Spinal cord (tissue), 9 donors: ENCODE measurements at regions not wholly inside any gene's neighbourhood (a gene's known extent, or its start where the extent isn't known, plus 50 kb on each side); places are given as distances from the start of the nearest gene placed in this dataset.
A peak's percentile ranks its signal among the peaks of the same experiment; 100 is the strongest.
"Not testable (repeated sequence)": the region's sequence is repeated elsewhere in the genome, so short reads cannot be mapped to it uniquely, and the experiment has no call there.

Experiments
- DNase-seq, 6 donors: peaks; one replicate each; pipeline versions ENCODE4 v3.0.0 to v3.0.0-alpha.2; 2013 to 2015; ENCODE audit warnings: low spot score in 6 of 6, low read depth in 4 of 6
- H3K27ac ChIP-seq: one replicate; pipeline ENCODE4 v1.5.1; 2013; ENCODE audit warnings: low read depth, low read length, control low read depth
- H3K27me3 ChIP-seq: one replicate; pipeline ENCODE4 v1.6.1; 2013; ENCODE audit warnings: low read length; ENCODE audit not compliant: control insufficient read depth, insufficient read depth
- H3K36me3 ChIP-seq: one replicate; pipeline ENCODE4 v1.6.1; 2013; ENCODE audit warnings: low read length; ENCODE audit not compliant: control insufficient read depth, insufficient read depth
- H3K4me1 ChIP-seq: one replicate; pipeline ENCODE4 v1.6.1; 2013; ENCODE audit warnings: low read length; ENCODE audit not compliant: control insufficient read depth, insufficient read depth
- H3K4me3 ChIP-seq: one replicate; pipeline ENCODE4 v1.5.1; 2013; ENCODE audit warnings: low read depth, low read length, control low read depth
- H3K9me3 ChIP-seq: one replicate; pipeline ENCODE4 v1.6.1; 2013; ENCODE audit warnings: low read length; ENCODE audit not compliant: control insufficient read depth, insufficient read depth
- WGBS: methylation state at CpG from one replicate; pipeline ENCODE4 v1.1.5; 2013; ENCODE audit warnings: missing lambda C conversion rate; ENCODE audit not compliant: insufficient coverage; 5-methylcytosine and 5-hydroxymethylcytosine counted together
- donor health status: healthy.

GRCh38 chr12:11546582-11547270 is 102.7 kb upstream of the ETV6 start:
- not testable (repeated sequence) for H3K4me1 ChIP-seq, H3K36me3 ChIP-seq, H3K9me3 ChIP-seq, H3K27ac ChIP-seq, H3K27me3 ChIP-seq
- peak in 4 of 6 donors; percentile 9 to 85 (median 18) for DNase-seq
- 51% methylated on average over 5 of the region's 14 CpGs for WGBS
- H3K4me3 ChIP-seq = peak overlapping the region; percentile 35

GRCh38 chr12:11547271-11547646 is 102.2 kb upstream of the ETV6 start:
- H3K36me3 ChIP-seq, H3K27me3 ChIP-seq, H3K9me3 ChIP-seq, H3K4me1 ChIP-seq, H3K27ac ChIP-seq, DNase-seq: not testable (repeated sequence)
- 93% methylated on average over 31 of the region's 31 CpGs for WGBS
- peak overlapping the region; percentile 35 for H3K4me3 ChIP-seq

DNA sequence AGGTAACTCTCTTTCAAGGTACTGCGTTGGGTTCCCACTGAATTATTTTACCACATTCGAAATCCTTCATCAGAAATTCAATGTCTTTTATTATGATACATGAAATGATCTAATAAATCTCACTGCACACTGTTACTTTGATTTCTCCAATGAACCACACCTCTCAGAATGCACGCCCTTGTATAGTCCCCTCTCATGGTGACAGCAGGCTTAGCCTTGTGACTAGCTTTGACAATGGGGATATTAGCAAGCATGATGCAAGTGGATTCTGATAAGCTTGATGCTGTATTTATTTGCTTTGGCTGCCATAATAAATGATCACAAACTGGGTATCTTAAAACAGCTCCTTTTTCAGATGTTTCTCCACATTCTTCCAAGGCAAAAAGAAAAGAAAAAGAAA is 100.4 kb upstream of the ETV6 start:
- WGBS = no CpG with 5 or more reads among the region's 3 CpGs
- Histone ChIP-seq H3K27ac (no peak overlapping the region), H3K4me3 (no peak overlapping the region), H3K27me3 (no peaks in the 10 kb centered on the region), H3K4me1 (peaks cover 5% of the 10 kb centered on the region), H3K36me3 (no peaks in the 10 kb centered on the region), H3K9me3 (no peaks in the 10 kb centered on the region)
- DNase-seq = no peak

DNA sequence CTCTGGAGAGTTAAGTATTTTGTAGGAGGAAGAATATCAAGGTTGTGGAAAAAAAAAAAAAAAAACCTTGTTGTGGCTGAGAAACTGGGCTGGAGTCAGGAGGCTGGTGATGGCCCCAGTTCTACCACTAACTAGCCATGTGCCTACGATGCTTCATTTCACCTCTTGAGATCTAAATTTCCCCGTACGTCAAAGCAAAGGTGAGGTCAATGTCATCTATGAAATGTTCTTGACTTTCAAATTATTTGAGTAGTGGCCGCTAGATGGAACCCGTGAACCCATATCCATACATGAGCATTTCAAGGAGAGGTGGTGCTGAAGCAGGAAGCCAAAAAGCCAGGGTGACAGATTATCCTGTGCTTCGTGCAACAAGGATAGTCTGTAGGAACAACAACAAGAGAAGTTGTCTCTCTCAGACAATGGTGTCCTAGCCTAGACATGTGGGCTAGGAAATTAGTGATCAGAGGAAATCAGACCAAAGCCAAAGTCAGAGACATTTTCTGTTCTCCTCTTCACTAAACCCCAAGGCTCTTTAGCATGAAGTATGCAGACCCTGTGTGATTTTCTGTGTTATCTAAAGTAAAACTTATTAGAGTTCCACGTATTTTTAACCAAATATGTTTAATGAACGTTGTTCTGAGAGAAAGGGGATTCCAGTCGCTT is 95.5 kb upstream of the ETV6 start:
- 31% methylated on average over 3 of the region's 9 CpGs for WGBS
- no peaks in the 10 kb centered on the region for H3K36me3 ChIP-seq

DNA sequence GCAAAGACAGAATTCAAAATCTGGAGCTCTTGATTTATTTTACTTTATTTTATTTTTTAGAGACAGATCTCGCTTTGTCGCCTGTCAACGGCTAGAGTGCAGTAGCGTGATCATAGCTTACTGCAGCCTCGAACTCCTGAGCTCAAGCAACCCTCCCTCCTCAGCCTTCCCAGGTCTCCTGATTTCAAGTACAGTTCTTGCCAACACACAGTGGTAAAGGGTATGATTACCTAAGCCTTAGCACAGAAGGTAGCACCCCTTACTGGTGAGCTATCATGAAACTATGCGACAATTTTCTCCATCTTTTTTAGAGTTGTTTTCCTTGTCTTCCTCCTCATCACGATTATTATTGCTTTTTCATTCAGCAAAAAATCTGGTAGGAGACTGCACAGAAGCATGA is 94.3 kb upstream of the ETV6 start:
- Histone ChIP-seq H3K27ac (no peak overlapping the region), H3K4me3 (no peak overlapping the region), H3K27me3 (no peaks in the 10 kb centered on the region), H3K4me1 (no peaks in the 10 kb centered on the region), H3K36me3 (no peaks in the 10 kb centered on the region), H3K9me3 (no peaks in the 10 kb centered on the region)
- no peak for DNase-seq
- 100% methylated on average over 5 of the region's 7 CpGs for WGBS

More for the DNA sequence above, 95.5 kb upstream of the ETV6 start:
- Histone ChIP-seq H3K9me3 (no peaks in the 10 kb centered on the region), H3K4me3 (no peak overlapping the region), H3K27me3 (no peaks in the 10 kb centered on the region), H3K4me1 (no peaks in the 10 kb centered on the region), H3K27ac (no peak overlapping the region)
- DNase-seq = peak; percentile 15 to 91 (median 44)

GRCh38 chr12:11555743-11556625 is 93.5 kb upstream of the ETV6 start:
- 53% methylated on average over 9 of the region's 11 CpGs for WGBS

DNA sequence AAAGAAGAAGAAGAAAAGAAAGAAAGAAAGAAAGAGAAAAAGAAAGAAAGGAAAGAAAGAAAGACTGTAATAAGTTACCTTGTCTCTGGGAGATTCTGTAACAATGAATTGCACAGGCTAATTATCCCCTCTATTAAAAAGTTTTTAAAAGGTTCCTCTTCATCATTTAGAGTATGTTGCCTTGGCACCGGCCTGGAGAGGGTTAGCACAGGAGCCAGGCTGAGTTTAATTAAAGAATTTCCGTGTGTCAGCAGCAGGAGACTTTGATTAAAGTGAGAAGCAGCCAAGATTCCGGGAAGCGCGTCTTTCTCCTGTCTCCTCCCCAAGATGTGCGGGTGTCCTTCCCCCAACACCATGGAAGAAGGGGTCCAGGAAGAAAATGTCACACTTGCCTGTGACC is 92.8 kb upstream of the ETV6 start:
- Histone ChIP-seq H3K4me3 (no peak overlapping the region), H3K27ac (no peak overlapping the region), H3K27me3 (no peaks in the 10 kb centered on the region), H3K4me1 (no peaks in the 10 kb centered on the region), H3K9me3 (no peaks in the 10 kb centered on the region), H3K36me3 (no peaks in the 10 kb centered on the region)
- DNase-seq = peak in 1 of 6 donors; percentile 67
- 0% methylated on average over 4 of the region's 6 CpGs for WGBS

More at GRCh38 chr12:11555743-11556625, 93.5 kb upstream of the ETV6 start:
- no peaks in the 10 kb centered on the region for H3K9me3 ChIP-seq
- no peak overlapping the region for H3K27ac ChIP-seq
- H3K36me3 ChIP-seq = no peaks in the 10 kb centered on the region
- H3K4me3 ChIP-seq = no peak overlapping the region
- DNase-seq = peak in 1 of 6 donors; percentile 18
- H3K27me3 ChIP-seq = no peaks in the 10 kb centered on the region
- no peaks in the 10 kb centered on the region for H3K4me1 ChIP-seq

DNA sequence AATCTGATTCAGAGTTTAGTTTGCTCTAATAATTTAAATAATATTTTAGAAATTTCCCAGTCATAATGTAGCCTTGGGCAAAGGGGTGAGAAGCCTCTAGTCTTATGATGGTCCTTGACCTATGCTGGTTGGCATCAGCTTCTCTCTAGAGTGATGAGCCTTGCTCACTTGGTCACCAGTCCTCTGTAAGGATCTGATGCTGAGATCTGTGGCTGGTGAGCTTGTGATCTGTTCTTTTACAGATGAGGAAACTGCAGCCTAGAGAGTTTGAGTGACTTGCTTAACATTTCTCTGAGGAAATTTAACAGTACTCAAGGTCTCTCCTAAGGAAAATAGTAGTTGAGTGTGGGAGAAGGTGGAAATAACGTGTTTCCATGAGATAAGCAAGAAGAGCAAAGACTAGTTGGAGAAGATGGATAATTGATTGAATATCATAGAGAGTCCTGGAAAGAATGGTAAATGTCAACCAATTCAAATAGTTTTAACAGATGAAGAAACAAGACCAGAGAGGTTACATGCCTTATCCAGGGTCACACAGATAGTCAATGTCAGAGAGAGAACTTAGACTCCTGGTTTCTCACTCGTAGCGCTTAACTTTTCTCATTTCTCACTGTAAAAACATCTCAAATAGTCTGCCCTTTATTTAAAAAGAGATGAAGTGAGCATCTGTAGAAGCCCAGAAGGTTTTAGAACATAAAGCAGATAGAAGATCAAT is 89.7 kb upstream of the ETV6 start:
- 88% methylated on average over 1 of the region's 3 CpGs for WGBS
- H3K27ac ChIP-seq = no peak overlapping the region
- no peaks in the 10 kb centered on the region for H3K27me3 ChIP-seq
- H3K4me1 ChIP-seq = no peaks in the 10 kb centered on the region
- no peaks in the 10 kb centered on the region for H3K36me3 ChIP-seq
- H3K9me3 ChIP-seq = no peaks in the 10 kb centered on the region
- no peak overlapping the region for H3K4me3 ChIP-seq
- no peak for DNase-seq

- no peak overlapping the region for H3K27ac ChIP-seq
- no peaks in the 10 kb centered on the region for H3K4me1 ChIP-seq
- no peak overlapping the region for H3K4me3 ChIP-seq
- H3K9me3 ChIP-seq = no peaks in the 10 kb centered on the region
- H3K27me3 ChIP-seq = no peaks in the 10 kb centered on the region
- no peak for DNase-seq
- H3K36me3 ChIP-seq = no peaks in the 10 kb centered on the region
These were observed 88.1 kb upstream of the ETV6 start for GRCh38 chr12:11561411-11561810.
